Muscle layer of colon (tissue), 2 donors: ENCODE measurements at regions not wholly inside any gene's neighbourhood (a gene's known extent, or its start where the extent isn't known, plus 50 kb on each side); places are given as distances from the start of the nearest gene placed in this dataset.

Source experiments
- H3K27ac ChIP-seq: one replicate; pipeline ENCODE4 v1.7.0; 2013; ENCODE audit warnings: low read depth, mild to moderate bottlenecking, low read length, moderate library complexity
- H3K27me3 ChIP-seq, 2 donors: one replicate each; pipeline ENCODE4 v1.7.0; 2013; ENCODE audit warnings: low read length in 2 of 2, mild to moderate bottlenecking in 2 of 2; ENCODE audit not compliant: insufficient read depth in 2 of 2, control insufficient read depth in 1 of 2
- H3K36me3 ChIP-seq: one replicate; pipeline ENCODE4 v1.7.0; 2013; ENCODE audit warnings: mild to moderate bottlenecking, low read length; ENCODE audit not compliant: insufficient read depth
- H3K4me1 ChIP-seq: one replicate; pipeline ENCODE4 v1.7.0; 2013; ENCODE audit warnings: mild to moderate bottlenecking, low read length; ENCODE audit not compliant: insufficient read depth
- H3K4me3 ChIP-seq, 2 donors: one replicate each; pipeline ENCODE4 v1.7.0; 2013; ENCODE audit warnings: low read length in 2 of 2, low read depth in 1 of 2, mild to moderate bottlenecking in 1 of 2, moderate library complexity in 1 of 2
- H3K9ac ChIP-seq: one replicate; pipeline ENCODE4 v1.7.0; 2013; ENCODE audit warnings: low read length
- H3K9me3 ChIP-seq: one replicate; pipeline ENCODE4 v1.7.0; 2013; ENCODE audit warnings: mild to moderate bottlenecking, low read length
- donor health status: abdominal sarcoma.
- donor health status: Adenocarcinoma of cecum.

GRCh38 chr16:86768999-86769398 lies 190.7 kb downstream of the FOXL1 start:
- no peaks in the 10 kb centered on the region for H3K36me3 ChIP-seq
- no peak overlapping the region for H3K27ac ChIP-seq
- H3K9me3 ChIP-seq: no peaks in the 10 kb centered on the region
- no peak overlapping the region for H3K9ac ChIP-seq
- H3K4me1 ChIP-seq: no peaks in the 10 kb centered on the region
- no peak overlapping the region for H3K4me3 ChIP-seq
- peaks cover 0 to 6% of the 10 kb centered on the region in 2 donors for H3K27me3 ChIP-seq

GRCh38 chr16:86771506-86772460 lies 193.4 kb downstream of the FOXL1 start:
- H3K27me3 ChIP-seq: peaks cover 0 to 17% of the 10 kb centered on the region in 2 donors
- no peaks in the 10 kb centered on the region for H3K4me1 ChIP-seq
- H3K9me3 ChIP-seq: no peaks in the 10 kb centered on the region
- no peak overlapping the region for H3K27ac ChIP-seq
- H3K36me3 ChIP-seq: no peaks in the 10 kb centered on the region
- no peak overlapping the region for H3K4me3 ChIP-seq
- H3K9ac ChIP-seq: no peak overlapping the region

- Histone ChIP-seq H3K27ac (no peak overlapping the region), H3K36me3 (no peaks in the 10 kb centered on the region), H3K4me3 (no peak overlapping the region)
These were observed 194.5 kb downstream of the FOXL1 start for GRCh38 chr16:86772671-86773353.

DNA sequence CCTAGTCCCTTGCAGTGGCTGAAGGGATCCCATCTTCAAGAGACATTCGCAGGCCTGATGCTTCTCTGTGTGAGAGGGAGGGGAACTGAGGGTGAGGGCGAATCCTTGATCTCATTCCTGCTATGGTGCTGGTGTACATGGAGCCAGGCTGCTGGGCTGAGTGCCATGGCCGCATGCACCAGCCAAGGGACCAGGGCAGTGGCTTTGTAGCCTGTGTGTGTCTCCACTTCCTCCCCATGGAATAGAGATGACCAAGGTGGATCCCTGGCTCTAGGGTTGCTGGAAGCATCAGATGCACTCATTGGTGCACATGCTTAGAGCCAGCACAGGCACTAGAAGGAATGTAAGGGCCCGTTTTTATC lies 195.0 kb downstream of the FOXL1 start:
- Histone ChIP-seq H3K9me3 (no peaks in the 10 kb centered on the region), H3K9ac (no peak overlapping the region), H3K36me3 (no peaks in the 10 kb centered on the region), H3K27me3 (peaks cover 0 to 17% of the 10 kb centered on the region in 2 donors), H3K27ac (no peak overlapping the region), H3K4me1 (no peaks in the 10 kb centered on the region), H3K4me3 (no peak overlapping the region)

More at GRCh38 chr16:86772671-86773353, 194.5 kb downstream of the FOXL1 start:
- peaks cover 0 to 17% of the 10 kb centered on the region in 2 donors for H3K27me3 ChIP-seq
- H3K9ac ChIP-seq: no peak overlapping the region
- no peaks in the 10 kb centered on the region for H3K9me3 ChIP-seq
- no peaks in the 10 kb centered on the region for H3K4me1 ChIP-seq

GRCh38 chr16:86774931-86775330 lies 196.6 kb downstream of the FOXL1 start:
- no peak overlapping the region for H3K9ac ChIP-seq

GRCh38 chr16:86775511-86775921 lies 197.2 kb downstream of the FOXL1 start:
- H3K4me1 ChIP-seq: no peaks in the 10 kb centered on the region
- H3K36me3 ChIP-seq: no peaks in the 10 kb centered on the region
- no peak overlapping the region for H3K9ac ChIP-seq
- H3K27me3 ChIP-seq: peaks cover 0 to 11% of the 10 kb centered on the region in 2 donors
- H3K27ac ChIP-seq: no peak overlapping the region
- no peak overlapping the region for H3K4me3 ChIP-seq
- no peaks in the 10 kb centered on the region for H3K9me3 ChIP-seq

More at GRCh38 chr16:86774931-86775330, 196.6 kb downstream of the FOXL1 start:
- Histone ChIP-seq H3K9me3 (no peaks in the 10 kb centered on the region), H3K27ac (no peak overlapping the region), H3K4me1 (no peaks in the 10 kb centered on the region), H3K27me3 (peaks cover 0 to 11% of the 10 kb centered on the region in 2 donors), H3K36me3 (no peaks in the 10 kb centered on the region), H3K4me3 (no peak overlapping the region)

DNA sequence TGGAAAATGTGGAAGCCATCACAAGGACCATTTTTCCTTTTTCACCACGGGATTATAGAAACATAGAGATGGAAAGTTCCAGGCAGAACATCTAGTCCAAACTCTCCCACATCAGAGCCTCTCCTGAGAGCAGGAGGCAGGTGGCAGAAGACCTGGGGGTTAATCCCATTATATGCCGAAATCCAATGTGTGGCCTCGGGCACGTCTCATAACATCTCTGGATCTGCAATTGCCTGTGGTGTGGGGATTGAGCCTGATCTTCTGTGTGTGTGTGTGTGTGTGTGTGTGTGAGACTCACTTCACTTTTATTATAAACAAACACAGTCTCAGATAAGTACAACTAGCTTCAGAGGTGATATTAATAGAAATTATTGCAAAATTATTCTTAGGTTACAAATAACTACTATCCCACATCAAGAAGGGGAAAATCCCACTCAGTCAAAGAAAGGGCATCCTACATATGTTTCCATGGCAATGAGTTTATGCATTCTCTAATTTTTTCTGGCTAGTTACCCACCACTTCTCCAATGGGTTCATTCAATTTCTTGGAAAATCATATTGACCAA lies 199.1 kb downstream of the FOXL1 start:
- no peaks in the 10 kb centered on the region for H3K4me1 ChIP-seq
- no peaks in the 10 kb centered on the region for H3K36me3 ChIP-seq
- H3K4me3 ChIP-seq: no peak overlapping the region
- no peak overlapping the region for H3K27ac ChIP-seq
- H3K9ac ChIP-seq: no peak overlapping the region
- H3K27me3 ChIP-seq: peaks cover 0 to 11% of the 10 kb centered on the region in 2 donors
- no peaks in the 10 kb centered on the region for H3K9me3 ChIP-seq

DNA sequence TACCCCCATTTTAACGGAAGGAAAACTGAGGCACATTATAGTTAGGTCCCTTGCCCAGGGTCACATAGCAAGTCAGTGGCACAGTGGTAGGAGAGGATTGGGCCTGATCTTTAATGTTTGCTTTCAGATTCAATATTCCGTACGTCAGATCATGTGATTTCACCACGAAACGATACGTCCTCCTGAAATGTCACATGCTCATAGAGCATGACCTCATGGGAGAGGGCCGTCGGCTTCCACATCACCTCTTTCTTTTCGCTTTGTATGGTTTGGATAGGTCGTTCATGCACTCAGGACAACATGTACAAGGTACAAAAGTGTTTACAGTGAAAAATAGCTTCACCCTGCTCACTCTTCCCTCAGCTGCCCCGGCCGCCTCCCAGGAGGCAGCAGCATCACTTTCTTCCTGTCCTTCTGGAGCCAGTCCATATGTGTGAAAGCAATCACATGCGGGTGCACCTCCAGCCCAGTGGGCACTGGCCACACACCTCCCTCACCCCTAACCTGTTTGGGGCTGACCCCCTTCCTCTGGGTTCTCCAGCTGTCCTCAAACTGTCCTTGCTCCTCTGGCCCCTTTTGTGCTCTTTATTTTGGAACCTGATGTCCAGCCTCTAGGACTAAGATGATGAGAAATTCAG lies 199.9 kb downstream of the FOXL1 start:
- Histone ChIP-seq H3K4me3 (no peak overlapping the region), H3K9ac (no peak overlapping the region), H3K36me3 (no peaks in the 10 kb centered on the region), H3K9me3 (no peaks in the 10 kb centered on the region), H3K4me1 (peaks cover 1% of the 10 kb centered on the region), H3K27me3 (peaks cover 0 to 11% of the 10 kb centered on the region in 2 donors), H3K27ac (no peak overlapping the region)

- Histone ChIP-seq H3K27me3 (peaks cover 0 to 11% of the 10 kb centered on the region in 2 donors), H3K36me3 (no peaks in the 10 kb centered on the region), H3K4me1 (peaks cover 9% of the 10 kb centered on the region), H3K4me3 (no peak overlapping the region), H3K9me3 (no peaks in the 10 kb centered on the region), H3K9ac (no peak overlapping the region), H3K27ac (no peak overlapping the region)
These were observed 200.6 kb downstream of the FOXL1 start for GRCh38 chr16:86778978-86779377.

- Histone ChIP-seq H3K4me3 (no peak overlapping the region), H3K9ac (no peak overlapping the region), H3K36me3 (no peaks in the 10 kb centered on the region), H3K9me3 (no peaks in the 10 kb centered on the region), H3K27me3 (peaks cover 0 to under 1% of the 10 kb centered on the region in 2 donors), H3K4me1 (peaks cover 12% of the 10 kb centered on the region), H3K27ac (no peak overlapping the region)
These were observed 202.7 kb downstream of the FOXL1 start for GRCh38 chr16:86781046-86781445.
